GM12892 (cell line): ENCODE measurements at regions not wholly inside any gene's neighbourhood (a gene's known extent, or its start where the extent isn't known, plus 50 kb on each side); places are given as distances from the start of the nearest gene placed in this dataset.
"Not testable (repeated sequence)": the region's sequence is repeated elsewhere in the genome, so short reads cannot be mapped to it uniquely, and the experiment has no call there.

Experiments used
- DNase-seq: peaks from one replicate; pipeline ENCODE4 v3.0.0; 2011; ENCODE audit not compliant: insufficient read length
- FAIRE-seq: peaks from 2 replicates; lab custom pipeline; 2011; peaks lifted over from hg19 to GRCh38; lab: Jason Lieb, UNC
- POLR2A ChIP-seq: IDR thresholded peaks from 2 replicates; pipeline ENCODE4 v1.6.1; 2011; ENCODE audit warnings: low read depth, low read length, control low read depth
- POLR2AphosphoS5 ChIP-seq: IDR thresholded peaks from 2 replicates; pipeline ENCODE4 v1.6.1; 2011; ENCODE audit warnings: low read depth, low read length, control low read depth
- TAF1 ChIP-seq: IDR thresholded peaks from 2 replicates; pipeline ENCODE4 v1.6.1; 2011; ENCODE audit warnings: low read depth, mild to moderate bottlenecking, control low read depth, low read length, borderline replicate concordance

GRCh38 chr2:107697385-107697784 is 129.3 kb upstream of the RGPD4 start:
- TF ChIP-seq TAF1 (no peak), POLR2A (no peak), POLR2AphosphoS5 (no peak)
- no peak for DNase-seq
- no peak for FAIRE-seq

- no peak for FAIRE-seq
- TF ChIP-seq TAF1, result no peak
- no peak for TF ChIP-seq POLR2AphosphoS5
- no peak for TF ChIP-seq POLR2A
- DNase-seq, result no peak
Observed at GRCh38 chr2:107698861-107699260, 127.8 kb upstream of the RGPD4 start.

DNA sequence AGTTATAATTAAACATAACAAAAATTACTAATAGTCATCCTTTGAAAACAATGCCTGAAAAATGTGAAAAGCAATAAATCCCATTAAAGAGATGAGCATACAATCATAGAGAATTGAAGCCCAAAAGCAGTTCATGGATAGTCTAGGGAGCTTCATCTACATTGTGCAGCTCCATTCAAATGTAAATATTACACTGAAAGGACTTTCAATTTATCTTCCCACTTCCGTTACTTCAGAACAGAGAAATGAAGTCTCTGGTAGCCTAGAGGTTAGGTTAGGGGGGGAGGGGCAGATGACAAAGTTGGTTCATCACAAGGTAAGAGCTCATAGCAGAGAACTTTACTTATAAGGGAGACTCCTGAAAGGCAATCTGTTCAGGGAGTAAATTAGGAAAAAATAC is 126.6 kb upstream of the RGPD4 start:
- DNase-seq, result no peak
- TF ChIP-seq TAF1 (no peak), POLR2AphosphoS5 (no peak), POLR2A (no peak)
- no peak for FAIRE-seq

- FAIRE-seq, result no peak
- no peak for DNase-seq
- TF ChIP-seq POLR2AphosphoS5, result no peak
- no peak for TF ChIP-seq POLR2A
- TF ChIP-seq TAF1, result no peak
Observed at GRCh38 chr2:107711941-107712340, 114.8 kb upstream of the RGPD4 start.

DNA sequence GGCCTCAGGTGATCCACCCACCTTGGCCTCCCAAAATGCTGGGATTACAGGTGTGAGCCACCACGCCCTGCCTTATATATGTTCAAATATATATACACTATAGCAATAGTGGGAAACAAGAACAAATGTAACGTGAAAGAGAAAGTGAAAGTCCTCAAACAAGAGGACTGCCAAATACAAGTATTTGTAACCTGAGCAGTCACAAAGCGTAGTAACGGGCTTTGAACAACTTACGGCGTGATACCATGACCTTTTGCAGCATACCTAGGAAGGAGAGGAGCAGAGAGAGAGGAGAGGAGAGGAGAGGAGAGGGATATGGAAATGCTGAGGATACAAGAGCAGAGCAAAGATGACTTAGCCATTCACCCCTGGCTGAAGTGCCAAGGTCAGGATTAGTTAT is 113.8 kb upstream of the RGPD4 start:
- TF ChIP-seq POLR2AphosphoS5 (no peak), TAF1 (no peak), POLR2A (no peak)
- FAIRE-seq, result no peak
- no peak for DNase-seq

DNA sequence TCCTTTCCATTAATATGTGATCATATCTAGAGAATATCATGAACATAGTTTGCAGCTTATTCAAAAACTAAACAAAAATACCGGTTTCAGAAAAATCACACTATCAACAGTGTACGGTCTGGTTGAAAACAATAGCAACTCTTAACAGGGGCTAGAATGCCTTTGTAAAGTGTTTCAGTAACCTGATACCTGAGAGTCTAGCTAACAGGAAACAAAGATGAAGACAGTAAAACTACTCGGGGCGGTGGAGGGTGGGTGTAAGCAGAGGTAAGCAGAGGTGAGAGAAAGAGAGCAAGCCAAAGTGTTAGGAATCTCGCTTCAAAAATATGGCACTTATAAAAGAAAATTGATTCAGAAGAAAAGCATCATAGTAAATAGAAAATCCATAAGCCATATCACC is 109.0 kb upstream of the RGPD4 start:
- FAIRE-seq, result no peak
- no peak for DNase-seq
- no peak for TF ChIP-seq POLR2A
- TF ChIP-seq POLR2AphosphoS5, result no peak
- TF ChIP-seq TAF1, result no peak

DNA sequence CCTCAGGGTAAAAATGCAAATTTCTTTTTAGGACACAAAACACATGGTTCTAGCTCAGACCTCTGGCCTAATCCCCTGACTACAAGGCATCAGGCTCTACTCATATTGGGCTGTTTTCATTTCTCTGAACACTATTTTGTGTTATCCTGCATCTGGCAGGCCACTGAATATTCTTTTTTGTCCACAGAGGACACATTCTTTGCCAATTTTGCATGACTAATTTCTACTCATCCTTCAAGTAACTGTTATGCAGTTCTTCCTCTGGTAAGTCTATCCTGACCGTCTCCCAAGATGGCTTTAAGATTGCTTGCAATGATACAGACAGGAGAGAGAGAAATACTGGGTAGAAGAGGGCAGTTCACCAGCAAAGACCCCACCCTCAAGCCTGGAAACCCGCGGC is 107.6 kb upstream of the RGPD4 start:
- TF ChIP-seq POLR2A (no peak), POLR2AphosphoS5 (no peak)
- FAIRE-seq (no peak), DNase-seq (no peak)

DNA sequence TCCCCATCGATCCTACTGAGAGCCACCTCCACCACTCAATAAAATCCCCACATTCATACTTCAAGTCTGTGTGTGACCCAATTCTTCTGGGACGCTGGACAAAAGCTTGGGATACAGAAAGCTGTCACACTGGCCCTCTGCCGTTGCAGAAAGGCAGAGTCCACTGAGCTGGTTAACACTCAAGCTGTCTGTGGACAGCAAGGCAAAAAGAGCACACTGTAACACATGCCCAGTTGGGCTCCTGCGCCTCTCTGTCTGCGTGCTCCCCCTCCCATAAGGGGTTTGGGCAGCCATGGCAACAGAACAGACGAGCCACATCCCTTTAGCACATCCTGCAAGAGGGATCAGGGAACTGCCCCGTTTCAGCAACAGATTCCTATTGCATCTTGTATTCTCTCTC is 106.9 kb upstream of the RGPD4 start:
- no peak for FAIRE-seq
- TF ChIP-seq POLR2A, result no peak
- no peak for TF ChIP-seq POLR2AphosphoS5
- TF ChIP-seq TAF1, result no peak
- DNase-seq, result no peak

DNA sequence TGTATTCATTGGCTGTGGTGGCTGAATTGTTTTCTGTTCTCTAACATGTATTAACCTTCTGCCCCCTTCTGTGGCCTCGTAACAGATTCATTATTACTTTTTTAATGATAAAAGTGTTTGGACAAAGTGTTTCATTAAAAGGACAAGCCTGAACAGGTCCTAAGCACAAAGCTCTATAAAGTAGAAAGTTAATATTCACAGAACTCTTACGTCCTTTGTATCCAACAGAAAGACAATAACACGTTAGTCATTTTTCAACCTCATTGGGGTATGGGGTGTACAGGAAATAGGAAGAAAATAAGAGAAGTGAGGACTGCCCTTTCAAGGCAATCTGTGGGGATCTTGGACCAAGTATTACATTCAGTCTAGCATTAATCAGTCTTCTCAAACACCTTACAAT is 105.5 kb upstream of the RGPD4 start:
- DNase-seq (no peak), FAIRE-seq (no peak)
- TF ChIP-seq TAF1, result no peak
- TF ChIP-seq POLR2A, result no peak
- no peak for TF ChIP-seq POLR2AphosphoS5

GRCh38 chr2:107721586-107721985 is 105.1 kb upstream of the RGPD4 start:
- no peak for DNase-seq
- TF ChIP-seq POLR2AphosphoS5 (no peak), TAF1 (no peak), POLR2A (no peak)
- FAIRE-seq, result no peak

DNA sequence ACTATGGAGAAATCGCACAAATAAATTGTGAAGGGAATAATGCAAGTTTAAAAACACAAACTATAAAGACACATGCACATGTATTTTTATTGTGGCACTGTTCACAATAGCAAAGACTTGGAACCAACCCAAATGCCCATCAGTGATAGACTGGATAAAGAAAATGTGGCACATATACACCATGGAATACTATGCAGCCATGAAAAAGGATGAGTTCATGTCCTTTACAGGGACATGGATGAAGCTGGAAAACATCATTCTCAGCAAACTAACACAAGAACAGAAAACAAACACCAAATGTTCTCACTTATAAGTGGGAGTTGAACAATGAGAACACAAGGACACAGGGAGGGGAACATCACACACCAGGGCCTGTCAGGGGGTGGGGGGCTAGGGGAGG is 100.9 kb upstream of the RGPD4 start:
- not testable (repeated sequence) for FAIRE-seq

DNA sequence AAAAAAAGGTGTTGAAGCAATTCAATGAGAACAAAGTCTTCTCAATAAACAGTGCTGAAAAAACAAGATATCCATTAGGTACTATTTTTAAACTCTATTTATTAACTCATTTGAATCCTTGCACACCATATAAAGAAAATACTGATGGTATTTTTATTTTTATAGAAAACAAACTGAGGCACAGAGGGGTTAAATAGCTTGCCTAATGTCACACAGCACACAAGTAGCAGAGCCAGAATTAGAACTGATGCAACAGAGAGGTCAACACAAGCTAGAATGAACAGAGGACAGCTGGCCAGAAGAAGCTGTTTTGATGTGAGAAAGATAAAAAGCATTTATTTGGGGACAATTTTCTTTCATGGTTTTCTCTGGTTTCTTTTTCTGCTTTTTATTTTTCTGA is 99.4 kb upstream of the RGPD4 start:
- TF ChIP-seq POLR2A (no peak), POLR2AphosphoS5 (no peak), TAF1 (no peak)
- FAIRE-seq, result no peak
- DNase-seq, result no peak

More for the DNA sequence above, 100.9 kb upstream of the RGPD4 start:
- not testable (repeated sequence) for DNase-seq

DNA sequence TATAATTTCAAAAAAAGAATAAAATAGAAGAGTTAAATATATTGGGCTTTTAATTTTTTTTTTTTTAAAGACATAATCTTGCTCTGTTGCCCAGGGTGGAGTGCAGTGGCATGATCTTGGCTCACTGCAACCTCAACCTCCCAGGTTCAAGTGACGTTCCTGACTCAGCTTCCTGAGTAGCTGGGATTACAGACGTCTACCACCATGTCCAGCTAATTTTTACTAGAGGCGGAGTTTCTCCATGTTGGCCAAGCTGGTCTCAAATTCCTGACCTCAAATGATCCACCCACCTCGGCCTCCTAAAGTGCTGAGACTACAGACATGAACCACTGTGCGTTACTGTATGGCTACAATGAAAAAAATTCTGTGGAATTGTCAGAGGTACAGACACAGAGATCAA is 98.1 kb upstream of the RGPD4 start:
- FAIRE-seq, result no peak
- DNase-seq, result no peak
- no peak for TF ChIP-seq POLR2A
- no peak for TF ChIP-seq POLR2AphosphoS5
- no peak for TF ChIP-seq TAF1

DNA sequence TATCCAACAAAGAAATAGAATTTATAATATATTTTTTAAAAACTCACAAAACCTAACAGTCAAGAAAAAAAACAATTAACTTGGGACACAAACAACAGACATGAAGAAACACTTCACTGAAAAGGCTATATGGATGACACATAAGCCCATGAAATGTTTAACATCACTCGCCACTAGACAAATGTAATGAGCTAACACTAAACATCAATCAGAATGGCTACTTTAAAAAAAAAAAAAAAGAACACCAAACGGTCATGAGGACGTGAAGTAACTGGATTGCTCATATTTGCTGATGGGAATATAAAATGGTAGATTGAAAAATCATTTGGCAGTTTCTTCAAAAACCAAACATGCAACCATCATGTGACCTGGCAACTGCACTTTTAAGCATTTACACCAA is 97.3 kb upstream of the RGPD4 start:
- no peak for TF ChIP-seq TAF1
- TF ChIP-seq POLR2A, result no peak
- no peak for TF ChIP-seq POLR2AphosphoS5
- DNase-seq (no peak), FAIRE-seq (no peak)
